GM19467 (cell line): ENCODE measurements at regions not wholly inside any gene's neighbourhood (a gene's known extent, or its start where the extent isn't known, plus 50 kb on each side); places are given as distances from the start of the nearest gene placed in this dataset.

ENCODE experiments used
- ATAC-seq: cut with Tn5 transposase; IDR thresholded peaks from one replicate; pipeline ENCODE4 v1.9.1; 2021; ENCODE audit warnings: mild to moderate bottlenecking, moderate library complexity; ENCODE audit not compliant: unreplicated experiment

DNA sequence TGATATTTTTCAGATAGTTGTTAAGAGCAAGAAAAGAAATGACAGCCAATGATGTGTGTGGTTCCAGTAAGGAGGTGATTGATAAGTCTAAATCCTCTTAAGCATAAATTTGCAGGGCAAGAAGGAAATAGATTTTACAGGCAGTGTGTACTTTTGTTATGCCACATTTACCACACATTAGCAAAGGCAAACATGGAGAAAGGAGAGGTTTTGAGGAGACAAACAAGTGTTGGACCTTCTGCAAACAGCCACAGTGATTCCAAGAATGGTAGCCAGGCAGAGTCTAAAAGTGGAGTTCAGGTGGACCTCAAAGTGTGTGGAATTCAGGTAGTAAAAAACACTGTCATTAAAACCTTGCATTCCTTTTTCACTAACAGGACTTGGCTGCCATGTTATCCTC is 295.9 kb upstream of the ITGA1 start:
- ATAC-seq, result no peak

DNA sequence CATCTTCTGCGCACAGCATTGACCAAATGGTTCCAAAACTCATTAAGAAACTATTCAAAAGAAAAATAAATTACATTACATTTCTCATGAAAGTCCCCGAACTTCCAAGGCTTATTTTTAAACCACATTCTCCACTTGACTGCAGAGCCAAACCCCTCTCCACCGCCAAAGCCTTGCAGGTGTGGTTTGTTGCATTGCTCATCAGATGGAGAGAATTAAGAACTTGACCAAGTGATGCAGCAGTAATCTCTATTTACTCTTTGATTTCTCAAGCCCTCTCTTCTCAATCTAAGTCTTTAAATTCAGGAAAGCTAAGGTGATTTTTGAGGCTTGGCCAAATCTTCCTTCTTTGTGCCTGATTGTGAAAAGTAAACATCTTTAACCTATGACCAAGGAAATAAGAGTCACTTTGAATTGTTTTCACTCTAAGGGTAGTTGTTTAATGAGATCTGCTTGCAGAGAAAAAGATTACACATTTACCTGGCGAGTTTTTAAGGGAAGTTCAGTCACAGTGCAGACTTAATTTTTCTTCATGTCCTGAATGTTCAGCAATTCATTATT is 290.5 kb upstream of the ITGA1 start:
- no peak for ATAC-seq

DNA sequence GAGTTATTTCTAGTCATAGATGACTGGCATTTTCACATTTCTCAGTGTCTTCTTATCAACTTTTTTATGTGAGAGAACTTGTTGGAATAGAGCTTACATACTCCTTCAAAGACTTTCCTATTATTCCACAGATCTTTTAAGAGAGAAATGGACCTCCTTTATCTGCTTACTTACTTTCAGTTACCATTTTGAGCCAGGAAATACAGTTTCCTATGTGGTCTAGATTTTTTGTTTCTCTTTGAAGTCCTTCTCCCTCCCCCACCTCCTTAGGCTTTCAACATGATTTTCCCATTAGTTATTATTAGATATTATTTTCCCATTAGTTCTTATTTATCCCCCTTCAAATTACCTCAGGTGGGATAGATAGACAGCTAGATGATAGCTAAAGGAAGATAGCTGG is 289.1 kb upstream of the ITGA1 start:
- ATAC-seq, result no peak

DNA sequence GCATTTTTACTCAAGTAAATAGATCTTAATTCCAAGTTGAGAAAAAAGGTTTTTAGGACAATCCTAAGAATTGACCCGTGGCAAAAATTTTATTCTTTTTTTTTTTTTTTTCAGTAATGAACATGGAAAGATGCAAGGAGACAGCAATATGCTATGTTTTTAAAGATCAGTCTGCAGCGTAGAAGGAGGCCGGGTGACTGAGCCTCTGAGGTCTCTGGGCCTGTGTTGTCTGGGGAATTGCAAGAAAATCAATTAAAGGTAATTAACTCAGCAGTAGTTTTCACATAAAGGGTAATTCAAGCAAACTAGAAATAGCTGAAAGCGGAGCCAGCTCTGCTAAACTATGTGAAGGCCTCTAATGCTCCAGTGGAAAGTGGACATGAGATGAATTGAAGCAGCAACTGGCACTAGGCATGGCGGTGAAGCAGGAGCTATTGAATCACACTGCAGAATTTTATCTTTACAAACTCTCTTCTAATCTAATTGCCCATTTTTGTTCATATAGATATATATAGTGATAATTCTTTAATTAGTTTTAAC is 285.2 kb upstream of the ITGA1 start:
- ATAC-seq, result no peak

DNA sequence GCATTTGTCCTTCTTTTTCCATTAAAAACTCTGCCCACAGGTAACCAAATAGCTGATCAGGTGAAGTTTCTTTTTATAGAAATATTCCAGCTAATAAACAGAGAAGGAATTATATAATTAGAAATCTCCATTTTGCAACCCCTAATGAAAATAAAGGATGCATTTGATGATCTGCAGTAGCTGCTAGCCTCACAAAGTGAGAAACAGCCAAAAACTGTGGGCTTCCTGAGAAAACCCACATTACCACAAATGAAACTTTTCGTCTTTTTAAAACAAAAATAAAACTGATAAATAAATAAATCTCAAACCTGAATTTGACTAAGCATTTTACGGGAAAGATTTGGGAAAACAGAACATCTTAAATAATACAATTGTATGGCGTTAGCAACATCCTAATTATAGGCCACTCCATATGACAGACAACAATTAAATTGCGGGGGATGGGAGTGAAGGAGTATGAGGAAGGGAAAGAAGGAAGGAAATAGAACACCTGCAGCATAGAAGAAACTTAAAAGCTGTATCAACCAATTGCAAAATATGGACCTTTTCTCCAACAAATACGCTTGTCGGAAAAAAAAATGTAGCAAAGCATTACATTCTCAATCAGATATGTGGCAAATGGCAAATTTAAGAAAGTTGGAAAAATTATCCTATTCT is 283.0 kb upstream of the ITGA1 start:
- ATAC-seq, result no peak

DNA sequence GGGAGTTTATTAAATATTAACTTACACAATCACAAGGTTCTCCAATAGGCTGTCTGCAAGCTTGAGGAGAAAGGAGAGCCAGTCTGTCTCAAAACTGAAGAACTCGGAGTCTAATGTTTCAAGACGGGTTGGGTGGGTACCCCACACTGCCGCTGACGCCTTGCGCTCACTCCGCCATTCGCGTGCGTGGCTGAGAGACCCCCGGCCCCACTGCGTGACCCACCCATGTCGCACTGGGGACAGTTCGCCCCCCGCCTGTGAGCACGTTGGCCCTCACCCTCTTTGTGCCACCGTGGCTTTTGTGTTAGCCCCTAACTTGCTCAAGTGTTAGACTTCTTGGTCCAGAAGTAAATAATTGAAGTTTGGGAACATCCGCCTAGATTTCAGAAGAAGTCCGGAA is 270.0 kb upstream of the ITGA1 start:
- ATAC-seq, result no peak

DNA sequence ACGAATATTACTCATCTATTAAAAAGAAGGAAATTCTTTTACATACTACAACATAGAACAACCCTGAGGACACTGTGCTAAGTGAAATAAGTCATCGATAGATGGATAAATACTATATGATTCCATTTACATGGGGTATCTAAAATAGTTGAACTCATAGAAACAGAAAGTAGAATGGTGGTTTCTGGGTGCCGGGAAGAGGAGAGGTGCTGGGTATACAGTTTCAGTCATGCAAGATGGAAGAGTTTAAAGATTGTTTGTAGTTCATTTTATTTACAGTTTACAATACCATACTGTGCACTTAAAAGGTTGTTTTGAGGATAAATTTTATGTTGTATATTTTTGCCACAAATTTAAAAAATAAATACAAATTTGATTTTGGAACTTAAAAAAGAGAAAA is 267.5 kb upstream of the ITGA1 start:
- ATAC-seq, result no peak

DNA sequence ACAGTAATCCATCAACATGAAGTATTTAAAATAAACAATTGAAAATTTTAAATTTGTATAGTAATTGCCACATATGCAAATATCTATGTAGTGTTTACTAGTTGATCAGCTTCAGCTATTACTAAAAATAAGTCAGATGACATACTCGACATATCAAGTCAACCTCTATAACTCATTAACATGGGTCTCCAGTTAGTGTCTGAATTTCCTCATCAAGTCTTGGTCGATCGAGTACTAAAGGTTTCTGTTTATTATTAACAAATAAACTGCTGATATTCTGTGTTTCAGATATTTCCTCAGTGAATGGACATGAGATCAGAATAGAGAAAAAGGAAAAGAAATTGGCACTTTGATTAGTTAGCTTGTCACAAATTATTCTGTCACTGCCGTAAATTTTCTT is 266.5 kb upstream of the ITGA1 start:
- ATAC-seq, result no peak

DNA sequence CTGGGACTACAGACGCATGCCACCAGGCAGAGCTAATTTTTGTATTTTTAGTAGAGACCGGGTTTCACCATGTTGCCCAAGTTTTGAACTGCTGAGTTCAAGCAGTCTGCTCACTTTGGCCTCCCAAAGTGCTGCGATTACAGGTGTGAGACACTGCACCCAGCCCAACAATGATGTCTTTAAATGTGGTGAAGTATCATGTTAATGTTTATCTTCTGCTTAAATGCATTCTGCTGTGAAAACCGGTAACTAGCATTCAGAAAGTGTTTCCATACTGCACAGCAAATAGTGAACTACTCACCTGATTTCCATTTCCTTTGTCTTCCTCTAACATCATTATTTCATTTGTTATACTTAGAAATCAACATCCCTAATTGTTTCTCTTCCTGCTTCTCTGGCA is 264.0 kb upstream of the ITGA1 start:
- ATAC-seq, result no peak

DNA sequence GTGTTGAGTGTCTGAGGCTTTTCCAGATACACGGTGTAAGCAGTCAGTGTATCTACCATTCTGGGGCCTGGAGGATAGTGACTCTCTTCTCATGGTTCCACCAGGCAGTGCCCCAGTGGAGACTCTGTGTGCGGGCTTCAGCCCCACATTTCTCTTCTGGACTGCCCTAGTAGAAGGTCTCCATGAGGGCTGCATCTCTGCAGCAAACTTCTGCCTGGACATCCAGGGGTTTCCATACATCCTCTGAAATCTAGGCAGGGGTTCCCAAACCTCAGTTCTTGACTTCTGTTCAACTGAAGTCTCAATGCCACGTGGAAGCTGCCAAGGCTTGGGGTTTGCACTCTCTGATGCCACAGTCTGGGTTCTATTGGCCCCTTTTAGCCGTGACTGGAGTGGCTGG is 256.6 kb upstream of the ITGA1 start:
- ATAC-seq, result no peak

DNA sequence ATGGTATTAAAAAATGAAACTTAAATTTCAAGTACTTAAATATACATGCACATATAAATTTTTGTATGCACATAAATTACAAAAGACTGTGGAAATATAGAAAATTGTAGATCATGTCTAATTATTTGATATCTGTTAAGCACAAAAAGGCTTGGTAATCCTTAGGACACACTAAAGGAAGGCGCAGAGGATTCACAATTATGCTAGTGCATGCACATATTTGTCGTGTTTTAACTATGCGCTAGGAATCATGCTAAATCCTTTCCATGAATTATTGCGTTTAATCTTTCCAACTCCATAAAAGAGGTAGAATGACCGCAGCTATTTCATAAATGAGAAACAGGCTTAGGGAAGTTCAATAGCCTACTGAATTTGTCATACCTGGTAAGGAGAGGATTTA is 244.1 kb upstream of the ITGA1 start:
- ATAC-seq, result no peak

DNA sequence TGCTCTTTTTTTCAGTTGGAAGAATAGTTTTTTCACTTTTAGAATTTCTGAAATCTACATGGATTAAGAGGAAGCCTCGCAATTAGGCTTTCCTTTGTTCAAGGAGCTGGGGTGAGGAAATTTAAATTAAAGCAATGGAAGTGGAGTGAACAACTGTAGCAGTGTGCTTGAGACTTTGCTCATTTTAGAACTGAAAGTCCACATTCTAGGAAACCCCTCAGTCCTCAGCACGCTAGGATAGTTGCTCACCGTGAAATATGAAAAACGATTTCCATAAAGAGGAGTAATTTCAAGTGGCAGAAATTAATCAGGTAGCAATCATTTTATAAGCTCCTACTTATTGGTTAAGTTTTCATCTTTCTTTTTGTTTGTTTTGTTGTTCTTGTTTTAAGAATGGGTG is 243.0 kb upstream of the ITGA1 start:
- no peak for ATAC-seq

DNA sequence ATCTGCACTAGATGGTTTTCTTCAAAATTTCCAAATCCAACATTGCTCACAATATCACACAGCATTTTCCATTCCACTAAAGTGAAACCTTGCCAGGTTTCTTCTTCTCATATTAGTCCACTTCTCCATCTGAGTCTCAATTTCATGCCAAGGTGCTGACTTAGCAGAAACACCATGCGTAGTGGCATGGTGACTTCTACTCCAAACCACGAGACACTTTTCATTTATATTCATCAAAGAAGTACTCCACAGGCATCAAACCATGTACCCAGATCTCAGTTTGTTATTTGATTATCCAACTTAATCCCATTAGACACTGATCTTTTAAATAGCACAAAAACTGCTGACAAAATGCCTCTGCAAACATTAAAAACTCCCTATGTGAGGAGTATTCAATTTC is 233.4 kb upstream of the ITGA1 start:
- no peak for ATAC-seq

DNA sequence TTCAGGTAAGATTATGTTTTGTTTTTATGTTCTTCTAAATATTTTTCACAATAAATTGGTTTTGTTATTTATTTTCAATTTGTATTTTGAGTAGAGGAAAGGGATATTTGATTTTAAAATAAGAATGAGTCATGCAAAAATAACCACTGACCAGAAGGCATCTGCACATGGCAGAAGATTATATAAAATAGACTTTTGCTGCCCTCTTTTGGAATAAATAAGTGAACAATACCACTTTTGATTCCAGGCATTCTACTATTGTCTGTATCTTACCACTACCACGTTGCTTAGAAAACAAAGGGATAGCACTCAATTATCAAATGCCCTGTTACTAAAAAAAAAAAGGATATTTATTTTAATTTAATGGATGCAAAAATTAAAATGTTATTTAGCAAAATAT is 227.3 kb upstream of the ITGA1 start:
- no peak for ATAC-seq

DNA sequence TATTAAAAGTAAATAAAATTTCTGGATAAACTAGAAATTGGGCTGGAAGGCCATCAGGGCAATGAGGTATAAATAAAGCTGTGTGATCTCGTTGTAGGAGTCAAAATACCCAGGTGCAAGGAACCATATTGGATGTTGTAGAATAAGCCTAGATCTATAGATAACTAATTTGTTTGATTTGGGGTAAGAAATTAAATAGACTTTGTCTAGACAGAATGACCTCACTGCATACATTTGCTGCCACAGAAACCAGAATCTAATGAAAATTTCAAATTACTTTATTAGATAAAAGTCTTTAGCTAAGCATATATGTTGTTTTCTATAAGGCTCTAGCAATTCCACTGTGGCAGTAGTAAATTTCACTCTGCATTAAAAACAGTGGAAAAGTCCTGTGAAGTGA is 225.2 kb upstream of the ITGA1 start:
- no peak for ATAC-seq

DNA sequence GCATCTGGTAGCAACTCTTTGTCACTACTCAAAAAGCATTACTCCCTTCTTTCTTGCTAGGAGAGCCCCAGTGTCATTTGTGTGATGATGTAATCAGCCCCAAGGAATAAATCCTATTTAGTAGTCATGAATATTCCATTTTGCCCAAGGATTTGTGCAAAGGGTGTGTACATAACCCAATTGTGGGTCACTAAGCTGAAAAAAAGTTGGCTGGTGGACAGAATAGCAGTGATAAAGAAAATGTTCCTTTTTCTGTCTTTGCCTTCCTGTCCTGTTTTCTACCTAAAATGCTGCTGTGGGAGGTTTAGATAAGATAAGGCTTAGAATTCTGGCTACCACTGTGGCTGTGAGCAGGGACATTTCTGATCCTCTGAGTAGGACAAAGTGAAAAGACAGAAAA is 223.1 kb upstream of the ITGA1 start:
- ATAC-seq, result no peak

DNA sequence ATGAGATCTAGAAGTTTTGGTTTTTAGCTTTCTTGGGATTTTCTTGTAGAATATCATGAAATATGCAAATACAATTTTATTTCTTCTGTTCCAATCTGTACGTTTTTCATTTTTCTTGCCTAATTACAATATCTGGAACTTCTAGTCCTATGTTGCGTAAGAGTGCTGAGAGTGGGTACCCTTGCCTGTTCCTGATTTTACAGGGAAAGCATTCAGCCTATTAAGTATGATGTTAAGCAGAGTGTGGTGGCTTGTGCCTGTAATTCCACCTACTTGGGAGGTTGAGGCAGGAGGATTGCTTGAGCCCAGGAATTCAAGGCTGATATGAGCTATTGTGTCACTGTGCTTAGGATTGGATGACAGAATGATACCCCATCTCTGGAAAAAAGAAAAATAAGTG is 210.2 kb upstream of the ITGA1 start:
- no peak for ATAC-seq

DNA sequence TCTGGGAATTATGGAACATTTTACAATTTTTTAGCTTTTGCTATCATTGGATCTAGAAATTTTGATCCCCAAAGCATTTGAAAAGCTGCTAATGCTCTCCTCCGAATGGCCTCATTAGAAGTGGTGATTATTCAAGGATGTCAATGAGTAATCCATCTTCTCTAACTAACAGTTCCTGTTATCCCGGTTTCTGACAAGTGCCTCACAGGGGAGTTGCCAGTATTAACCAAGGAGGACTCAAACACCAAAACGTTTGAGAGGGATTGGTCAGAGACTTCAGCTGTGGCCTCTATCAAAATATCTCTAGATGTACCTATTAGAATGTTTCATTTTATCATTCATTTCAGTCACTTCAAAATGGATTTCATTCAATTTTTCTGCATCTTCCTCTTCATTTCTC is 208.3 kb upstream of the ITGA1 start:
- no peak for ATAC-seq

DNA sequence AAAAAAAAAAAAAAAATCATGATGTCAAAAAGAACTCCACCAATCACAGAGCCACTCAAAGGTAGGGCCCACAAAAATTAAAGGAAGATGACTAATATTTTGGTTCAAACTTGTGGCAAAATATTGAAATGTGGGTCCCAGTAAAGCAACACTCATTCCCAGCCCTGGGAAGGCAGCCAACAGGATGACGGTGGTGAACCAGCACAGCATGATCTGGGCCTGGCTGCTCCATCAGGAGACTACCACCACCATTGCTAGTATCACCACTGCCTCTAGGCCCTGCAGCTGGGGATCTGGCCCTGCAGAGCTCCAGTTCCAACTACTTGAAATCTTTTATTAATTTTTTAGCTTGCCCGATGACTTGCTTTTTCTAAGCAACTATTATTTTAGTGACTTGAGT is 206.8 kb upstream of the ITGA1 start:
- no peak for ATAC-seq

DNA sequence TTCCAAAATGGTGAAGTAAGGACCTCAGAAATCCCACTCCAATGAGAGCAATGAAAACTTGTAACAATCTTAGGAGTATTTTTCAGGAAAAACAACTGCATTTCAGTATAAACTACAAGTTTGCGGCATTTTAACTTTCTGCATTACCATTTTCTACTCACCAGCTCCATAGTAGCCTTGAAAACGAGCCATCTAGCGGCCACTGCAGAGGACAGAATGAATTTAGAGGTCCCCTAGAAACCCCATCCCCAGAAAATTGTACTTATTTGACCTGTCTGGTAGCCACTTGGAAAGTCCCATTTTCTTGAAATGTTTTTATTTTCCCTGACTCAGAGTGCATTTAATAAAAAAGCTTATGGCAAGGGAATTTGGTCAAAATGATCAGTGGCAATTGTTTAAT is 205.4 kb upstream of the ITGA1 start:
- no peak for ATAC-seq

DNA sequence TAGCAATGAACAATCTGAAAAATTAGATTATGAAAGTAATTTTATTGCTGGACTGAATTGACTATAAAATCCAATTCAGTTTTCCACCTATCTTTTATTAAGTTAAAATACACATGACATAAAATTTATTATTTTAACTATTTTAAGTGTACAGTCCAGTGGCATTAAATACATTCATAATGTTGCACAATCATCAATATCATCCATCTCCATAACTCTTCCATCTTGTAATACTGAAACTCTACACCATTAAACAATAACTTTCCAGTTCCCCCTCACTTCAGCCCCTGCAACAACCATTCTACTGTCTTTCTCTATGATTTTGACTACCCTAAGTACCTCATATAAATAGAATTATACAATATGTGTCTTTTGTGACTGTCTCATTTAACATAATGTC is 200.6 kb upstream of the ITGA1 start:
- ATAC-seq, result no peak

DNA sequence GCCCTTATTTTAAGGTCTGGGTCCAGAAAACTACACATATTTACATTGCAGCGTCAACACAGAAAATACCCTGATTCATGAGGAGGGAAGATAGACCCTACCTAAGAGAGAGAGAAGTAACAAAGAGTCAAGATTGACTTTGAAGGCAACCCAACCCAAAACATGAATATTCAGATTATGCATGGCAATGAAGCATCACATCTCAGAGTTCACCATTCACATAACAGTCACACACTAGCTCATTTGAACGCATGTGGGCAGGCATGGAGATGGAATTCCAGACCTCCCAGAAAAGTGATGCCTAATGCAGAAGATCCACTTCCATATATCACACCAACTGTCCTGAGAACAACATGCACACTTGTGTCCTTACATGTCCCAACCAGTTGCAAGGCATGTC is 190.1 kb upstream of the ITGA1 start:
- ATAC-seq, result no peak

DNA sequence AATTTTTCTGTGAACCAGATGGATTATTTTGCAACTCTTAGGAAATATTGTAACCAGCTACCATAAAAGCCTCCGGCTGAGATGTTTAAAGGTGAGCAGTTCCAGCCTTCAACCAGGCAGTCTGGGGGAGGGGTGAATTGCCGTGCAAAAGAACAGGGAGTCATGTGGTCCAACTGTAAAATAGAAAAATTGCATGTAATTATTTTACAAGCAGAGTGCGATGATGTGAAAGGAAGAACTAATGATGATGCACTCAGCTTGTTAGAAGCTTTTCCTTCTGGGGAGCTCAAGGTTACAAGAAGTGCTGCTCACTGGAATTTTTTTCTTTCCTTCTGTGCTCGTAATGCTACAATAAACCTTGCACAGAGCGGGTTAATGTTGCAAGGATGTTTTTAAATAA is 188.7 kb upstream of the ITGA1 start:
- ATAC-seq, result no peak
